H1 (cell line): ENCODE measurements at regions not wholly inside any gene's neighbourhood (a gene's known extent, or its start where the extent isn't known, plus 50 kb on each side); places are given as distances from the start of the nearest gene placed in this dataset.

Source experiments
- GABPA ChIP-seq: IDR thresholded peaks from 2 replicates; pipeline ENCODE4 v1.6.1; 2011; ENCODE audit warnings: mild to moderate bottlenecking, low read length, moderate library complexity, borderline replicate concordance; ENCODE audit not compliant: insufficient read depth
- TF ChIP-seq, protein P1 (sequence below): fragments of 300-600 bp; sonication (generic); IDR thresholded peaks from 2 replicates; pipeline ENCODE4 v1.7.1; 2012; ENCODE audit warnings: low read length, moderate library complexity, mild to moderate bottlenecking, inconsistent platforms; ENCODE audit not compliant: insufficient replicate concordance

GRCh38 chr2:239642406-239643004 is 241.7 kb upstream of the HDAC4 start (continued):
- TF ChIP-seq, protein P1, sequence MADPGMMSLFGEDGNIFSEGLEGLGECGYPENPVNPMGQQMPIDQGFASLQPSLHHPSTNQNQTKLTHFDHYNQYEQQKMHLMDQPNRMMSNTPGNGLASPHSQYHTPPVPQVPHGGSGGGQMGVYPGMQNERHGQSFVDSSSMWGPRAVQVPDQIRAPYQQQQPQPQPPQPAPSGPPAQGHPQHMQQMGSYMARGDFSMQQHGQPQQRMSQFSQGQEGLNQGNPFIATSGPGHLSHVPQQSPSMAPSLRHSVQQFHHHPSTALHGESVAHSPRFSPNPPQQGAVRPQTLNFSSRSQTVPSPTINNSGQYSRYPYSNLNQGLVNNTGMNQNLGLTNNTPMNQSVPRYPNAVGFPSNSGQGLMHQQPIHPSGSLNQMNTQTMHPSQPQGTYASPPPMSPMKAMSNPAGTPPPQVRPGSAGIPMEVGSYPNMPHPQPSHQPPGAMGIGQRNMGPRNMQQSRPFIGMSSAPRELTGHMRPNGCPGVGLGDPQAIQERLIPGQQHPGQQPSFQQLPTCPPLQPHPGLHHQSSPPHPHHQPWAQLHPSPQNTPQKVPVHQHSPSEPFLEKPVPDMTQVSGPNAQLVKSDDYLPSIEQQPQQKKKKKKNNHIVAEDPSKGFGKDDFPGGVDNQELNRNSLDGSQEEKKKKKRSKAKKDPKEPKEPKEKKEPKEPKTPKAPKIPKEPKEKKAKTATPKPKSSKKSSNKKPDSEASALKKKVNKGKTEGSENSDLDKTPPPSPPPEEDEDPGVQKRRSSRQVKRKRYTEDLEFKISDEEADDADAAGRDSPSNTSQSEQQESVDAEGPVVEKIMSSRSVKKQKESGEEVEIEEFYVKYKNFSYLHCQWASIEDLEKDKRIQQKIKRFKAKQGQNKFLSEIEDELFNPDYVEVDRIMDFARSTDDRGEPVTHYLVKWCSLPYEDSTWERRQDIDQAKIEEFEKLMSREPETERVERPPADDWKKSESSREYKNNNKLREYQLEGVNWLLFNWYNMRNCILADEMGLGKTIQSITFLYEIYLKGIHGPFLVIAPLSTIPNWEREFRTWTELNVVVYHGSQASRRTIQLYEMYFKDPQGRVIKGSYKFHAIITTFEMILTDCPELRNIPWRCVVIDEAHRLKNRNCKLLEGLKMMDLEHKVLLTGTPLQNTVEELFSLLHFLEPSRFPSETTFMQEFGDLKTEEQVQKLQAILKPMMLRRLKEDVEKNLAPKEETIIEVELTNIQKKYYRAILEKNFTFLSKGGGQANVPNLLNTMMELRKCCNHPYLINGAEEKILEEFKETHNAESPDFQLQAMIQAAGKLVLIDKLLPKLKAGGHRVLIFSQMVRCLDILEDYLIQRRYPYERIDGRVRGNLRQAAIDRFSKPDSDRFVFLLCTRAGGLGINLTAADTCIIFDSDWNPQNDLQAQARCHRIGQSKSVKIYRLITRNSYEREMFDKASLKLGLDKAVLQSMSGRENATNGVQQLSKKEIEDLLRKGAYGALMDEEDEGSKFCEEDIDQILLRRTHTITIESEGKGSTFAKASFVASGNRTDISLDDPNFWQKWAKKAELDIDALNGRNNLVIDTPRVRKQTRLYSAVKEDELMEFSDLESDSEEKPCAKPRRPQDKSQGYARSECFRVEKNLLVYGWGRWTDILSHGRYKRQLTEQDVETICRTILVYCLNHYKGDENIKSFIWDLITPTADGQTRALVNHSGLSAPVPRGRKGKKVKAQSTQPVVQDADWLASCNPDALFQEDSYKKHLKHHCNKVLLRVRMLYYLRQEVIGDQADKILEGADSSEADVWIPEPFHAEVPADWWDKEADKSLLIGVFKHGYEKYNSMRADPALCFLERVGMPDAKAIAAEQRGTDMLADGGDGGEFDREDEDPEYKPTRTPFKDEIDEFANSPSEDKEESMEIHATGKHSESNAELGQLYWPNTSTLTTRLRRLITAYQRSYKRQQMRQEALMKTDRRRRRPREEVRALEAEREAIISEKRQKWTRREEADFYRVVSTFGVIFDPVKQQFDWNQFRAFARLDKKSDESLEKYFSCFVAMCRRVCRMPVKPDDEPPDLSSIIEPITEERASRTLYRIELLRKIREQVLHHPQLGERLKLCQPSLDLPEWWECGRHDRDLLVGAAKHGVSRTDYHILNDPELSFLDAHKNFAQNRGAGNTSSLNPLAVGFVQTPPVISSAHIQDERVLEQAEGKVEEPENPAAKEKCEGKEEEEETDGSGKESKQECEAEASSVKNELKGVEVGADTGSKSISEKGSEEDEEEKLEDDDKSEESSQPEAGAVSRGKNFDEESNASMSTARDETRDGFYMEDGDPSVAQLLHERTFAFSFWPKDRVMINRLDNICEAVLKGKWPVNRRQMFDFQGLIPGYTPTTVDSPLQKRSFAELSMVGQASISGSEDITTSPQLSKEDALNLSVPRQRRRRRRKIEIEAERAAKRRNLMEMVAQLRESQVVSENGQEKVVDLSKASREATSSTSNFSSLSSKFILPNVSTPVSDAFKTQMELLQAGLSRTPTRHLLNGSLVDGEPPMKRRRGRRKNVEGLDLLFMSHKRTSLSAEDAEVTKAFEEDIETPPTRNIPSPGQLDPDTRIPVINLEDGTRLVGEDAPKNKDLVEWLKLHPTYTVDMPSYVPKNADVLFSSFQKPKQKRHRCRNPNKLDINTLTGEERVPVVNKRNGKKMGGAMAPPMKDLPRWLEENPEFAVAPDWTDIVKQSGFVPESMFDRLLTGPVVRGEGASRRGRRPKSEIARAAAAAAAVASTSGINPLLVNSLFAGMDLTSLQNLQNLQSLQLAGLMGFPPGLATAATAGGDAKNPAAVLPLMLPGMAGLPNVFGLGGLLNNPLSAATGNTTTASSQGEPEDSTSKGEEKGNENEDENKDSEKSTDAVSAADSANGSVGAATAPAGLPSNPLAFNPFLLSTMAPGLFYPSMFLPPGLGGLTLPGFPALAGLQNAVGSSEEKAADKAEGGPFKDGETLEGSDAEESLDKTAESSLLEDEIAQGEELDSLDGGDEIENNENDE, result no peak
- TF ChIP-seq GABPA, result no peak
- TF ChIP-seq, all 59 proteins: peak for 0
